ENCODE measurements at regions not wholly inside any gene's neighbourhood (a gene's known extent, or its start where the extent isn't known, plus 50 kb on each side); places are given as distances from the start of the nearest gene placed in this dataset.

DNA sequence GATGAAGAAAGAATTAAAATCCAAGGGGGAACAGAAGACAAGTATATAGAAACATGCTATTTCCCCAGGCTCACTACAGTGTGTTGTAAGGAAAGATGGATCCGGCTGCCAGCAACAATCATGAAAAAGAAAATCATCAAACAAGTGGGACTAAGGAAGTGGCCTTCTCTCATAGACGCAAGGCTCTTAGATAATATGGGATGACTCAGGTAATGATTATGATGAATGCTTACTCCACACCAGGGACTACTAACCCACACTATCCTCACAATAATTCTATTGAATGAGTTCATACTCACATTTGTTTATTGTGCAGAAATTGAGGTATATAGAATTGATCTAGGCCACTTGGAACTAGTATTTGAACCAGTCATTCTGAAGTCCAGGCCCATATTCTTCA, 111.2 kb upstream of the BET1 start:
- Mint-ChIP-seq H3K27ac (ENCODE audit: unreplicated experiment) (no peak overlapping the region), H3K4me1 (ENCODE audit: low read depth, unreplicated experiment) (no peaks in the 10 kb centered on the region), H3K4me3 (ENCODE audit: unreplicated experiment) (no peak overlapping the region), H3K9me3 (ENCODE audit: unreplicated experiment) (no peaks in the 10 kb centered on the region), H3K36me3 (ENCODE audit: unreplicated experiment) (no peaks in the 10 kb centered on the region), H3K27me3 (ENCODE audit: unreplicated experiment) (no peaks in the 10 kb centered on the region)
- DNase-seq = no peak
- TF ChIP-seq CTCF (IDR thresholded peaks at IDR 0.05; ENCODE audit: partially characterized antibody, unreplicated experiment) = no peak

GRCh38 chr7:94123136-94123535, 119.0 kb upstream of the BET1 start:
- Mint-ChIP-seq H3K27ac (ENCODE audit: unreplicated experiment) (no peak overlapping the region), H3K36me3 (ENCODE audit: unreplicated experiment) (no peaks in the 10 kb centered on the region), H3K4me1 (ENCODE audit: low read depth, unreplicated experiment) (no peaks in the 10 kb centered on the region), H3K27me3 (ENCODE audit: unreplicated experiment) (no peaks in the 10 kb centered on the region), H3K4me3 (ENCODE audit: unreplicated experiment) (no peak overlapping the region), H3K9me3 (ENCODE audit: unreplicated experiment) (no peaks in the 10 kb centered on the region)
- no peak for DNase-seq
- no peak for TF ChIP-seq CTCF (IDR thresholded peaks at IDR 0.05; ENCODE audit: partially characterized antibody, unreplicated experiment)

DNA sequence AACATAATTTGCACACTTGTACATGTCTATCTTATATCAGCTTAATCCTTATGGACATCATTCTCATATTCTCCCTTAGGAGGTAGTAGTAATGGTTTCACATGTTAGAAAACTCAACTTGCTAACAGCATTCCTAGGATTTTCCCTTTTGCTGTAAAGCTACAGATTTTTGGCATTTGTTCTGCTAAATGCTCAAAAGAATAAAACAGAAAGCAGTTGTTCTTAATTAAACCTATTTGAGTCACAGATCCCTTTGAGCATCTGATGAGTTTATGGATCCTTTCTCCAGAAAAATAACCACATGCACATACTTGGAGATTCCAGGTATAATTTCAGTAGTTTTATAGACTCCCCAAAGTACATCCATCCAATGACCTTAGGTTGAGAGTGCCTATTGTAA, 122.9 kb upstream of the BET1 start:
- H3K36me3 Mint-ChIP-seq (ENCODE audit: unreplicated experiment) = no peaks in the 10 kb centered on the region
- H3K4me3 Mint-ChIP-seq (ENCODE audit: unreplicated experiment) = no peak overlapping the region
- no peak for DNase-seq
- H3K9me3 Mint-ChIP-seq (ENCODE audit: unreplicated experiment) = no peaks in the 10 kb centered on the region
- TF ChIP-seq CTCF (IDR thresholded peaks at IDR 0.05; ENCODE audit: partially characterized antibody, unreplicated experiment) = no peak
- no peaks in the 10 kb centered on the region for H3K4me1 Mint-ChIP-seq (ENCODE audit: low read depth, unreplicated experiment)
- H3K27ac Mint-ChIP-seq (ENCODE audit: unreplicated experiment) = no peak overlapping the region
- H3K27me3 Mint-ChIP-seq (ENCODE audit: unreplicated experiment) = no peaks in the 10 kb centered on the region

DNA sequence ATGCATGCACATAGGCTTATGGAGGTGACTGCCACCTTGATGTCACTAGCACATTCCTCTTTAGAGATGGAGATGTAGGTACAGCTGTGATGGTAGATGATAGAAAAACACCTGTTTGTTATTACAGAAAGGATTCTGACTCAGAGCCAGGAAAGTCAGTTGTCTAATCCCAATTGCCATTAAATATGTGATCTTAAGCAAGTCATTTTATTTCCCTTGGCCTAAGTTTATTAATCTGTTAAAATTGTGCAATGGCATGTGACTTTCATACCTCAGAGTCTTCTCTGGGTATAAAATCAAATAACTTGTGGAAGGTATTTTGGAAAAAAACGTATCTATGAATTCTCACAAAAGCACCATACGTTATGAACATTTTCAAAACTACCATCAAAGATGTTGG, 123.9 kb upstream of the BET1 start:
- H3K4me3 Mint-ChIP-seq (ENCODE audit: unreplicated experiment) = no peak overlapping the region
- TF ChIP-seq CTCF (IDR thresholded peaks at IDR 0.05; ENCODE audit: partially characterized antibody, unreplicated experiment) = no peak
- no peaks in the 10 kb centered on the region for H3K36me3 Mint-ChIP-seq (ENCODE audit: unreplicated experiment)
- no peak overlapping the region for H3K27ac Mint-ChIP-seq (ENCODE audit: unreplicated experiment)
- H3K27me3 Mint-ChIP-seq (ENCODE audit: unreplicated experiment) = no peaks in the 10 kb centered on the region
- no peak for DNase-seq
- H3K9me3 Mint-ChIP-seq (ENCODE audit: unreplicated experiment) = no peaks in the 10 kb centered on the region
- H3K4me1 Mint-ChIP-seq (ENCODE audit: low read depth, unreplicated experiment) = no peaks in the 10 kb centered on the region

- H3K36me3 Mint-ChIP-seq (ENCODE audit: unreplicated experiment) = no peaks in the 10 kb centered on the region
- TF ChIP-seq CTCF (IDR thresholded peaks at IDR 0.05; ENCODE audit: partially characterized antibody, unreplicated experiment) = no peak
- no peak overlapping the region for H3K27ac Mint-ChIP-seq (ENCODE audit: unreplicated experiment)
- H3K27me3 Mint-ChIP-seq (ENCODE audit: unreplicated experiment) = no peaks in the 10 kb centered on the region
- H3K4me1 Mint-ChIP-seq (ENCODE audit: low read depth, unreplicated experiment) = no peaks in the 10 kb centered on the region
- DNase-seq = no peak
- H3K4me3 Mint-ChIP-seq (ENCODE audit: unreplicated experiment) = no peak overlapping the region
- no peaks in the 10 kb centered on the region for H3K9me3 Mint-ChIP-seq (ENCODE audit: unreplicated experiment)
Measured at GRCh38 chr7:94129443-94130140, 125.4 kb upstream of the BET1 start.
